HFF-Myc (cell line): ENCODE measurements at regions not wholly inside any gene's neighbourhood (a gene's known extent, or its start where the extent isn't known, plus 50 kb on each side); places are given as distances from the start of the nearest gene placed in this dataset.

Experiments
- DNase-seq: peaks from one replicate; pipeline ENCODE4 v3.0.0-alpha.2; 2011; ENCODE audit warnings: low read depth; ENCODE audit errors: extremely low read depth
- H3K4me3 ChIP-seq: replicated peaks from 2 replicates; pipeline ENCODE4 v1.5.1; 2011; ENCODE audit warnings: low read depth, mild to moderate bottlenecking, control low read depth, low read length
- TF ChIP-seq, protein P1 (sequence below): IDR thresholded peaks from 2 replicates; pipeline ENCODE4 v1.5.1; 2012; ENCODE audit warnings: mild to moderate bottlenecking, low read depth, low read length, control low read depth; ENCODE audit errors: missing control alignments

DNA sequence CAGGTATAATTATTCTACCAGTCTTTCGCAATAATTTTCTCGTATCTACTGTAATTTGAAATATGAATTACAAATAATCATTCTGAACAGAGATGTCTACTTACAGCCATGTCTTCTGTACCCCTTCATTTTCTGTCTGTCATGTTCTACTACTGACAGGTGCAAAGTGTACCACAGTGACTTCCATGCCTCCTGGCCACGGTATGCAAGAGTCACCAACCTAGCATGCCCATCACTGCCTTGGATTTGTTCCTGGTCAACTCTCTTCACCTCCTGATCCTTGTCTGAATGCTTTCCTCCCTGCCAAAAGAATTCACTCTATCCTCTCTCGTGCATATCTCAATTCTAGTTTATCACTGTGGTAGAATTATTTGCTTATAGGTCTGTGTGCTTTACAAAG, 755.4 kb downstream of the KCNJ2 start:
- H3K4me3 ChIP-seq = no peak overlapping the region
- TF ChIP-seq, protein P1, sequence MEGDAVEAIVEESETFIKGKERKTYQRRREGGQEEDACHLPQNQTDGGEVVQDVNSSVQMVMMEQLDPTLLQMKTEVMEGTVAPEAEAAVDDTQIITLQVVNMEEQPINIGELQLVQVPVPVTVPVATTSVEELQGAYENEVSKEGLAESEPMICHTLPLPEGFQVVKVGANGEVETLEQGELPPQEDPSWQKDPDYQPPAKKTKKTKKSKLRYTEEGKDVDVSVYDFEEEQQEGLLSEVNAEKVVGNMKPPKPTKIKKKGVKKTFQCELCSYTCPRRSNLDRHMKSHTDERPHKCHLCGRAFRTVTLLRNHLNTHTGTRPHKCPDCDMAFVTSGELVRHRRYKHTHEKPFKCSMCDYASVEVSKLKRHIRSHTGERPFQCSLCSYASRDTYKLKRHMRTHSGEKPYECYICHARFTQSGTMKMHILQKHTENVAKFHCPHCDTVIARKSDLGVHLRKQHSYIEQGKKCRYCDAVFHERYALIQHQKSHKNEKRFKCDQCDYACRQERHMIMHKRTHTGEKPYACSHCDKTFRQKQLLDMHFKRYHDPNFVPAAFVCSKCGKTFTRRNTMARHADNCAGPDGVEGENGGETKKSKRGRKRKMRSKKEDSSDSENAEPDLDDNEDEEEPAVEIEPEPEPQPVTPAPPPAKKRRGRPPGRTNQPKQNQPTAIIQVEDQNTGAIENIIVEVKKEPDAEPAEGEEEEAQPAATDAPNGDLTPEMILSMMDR = no peak
- DNase-seq = no peak

DNA sequence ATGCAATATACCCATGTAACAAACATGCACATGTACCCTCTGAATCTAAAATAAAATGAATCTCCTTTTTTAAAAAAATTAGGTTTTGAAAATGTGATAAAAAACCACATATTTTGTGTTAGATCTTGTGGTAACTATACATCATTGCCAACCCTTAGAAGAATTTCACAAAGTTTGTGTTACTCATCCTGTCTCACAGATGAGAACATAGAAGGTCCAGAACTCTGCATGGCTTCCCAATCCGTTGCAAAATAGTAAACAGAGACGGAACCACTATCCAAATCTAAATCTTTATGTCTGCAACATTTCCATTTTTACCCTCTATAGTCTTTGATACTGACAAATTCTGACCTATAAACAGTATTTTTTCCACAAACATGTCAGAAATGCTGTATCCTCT, 759.9 kb downstream of the KCNJ2 start:
- no peak overlapping the region for H3K4me3 ChIP-seq
- DNase-seq = no peak
- TF ChIP-seq, protein P1 = no peak

DNA sequence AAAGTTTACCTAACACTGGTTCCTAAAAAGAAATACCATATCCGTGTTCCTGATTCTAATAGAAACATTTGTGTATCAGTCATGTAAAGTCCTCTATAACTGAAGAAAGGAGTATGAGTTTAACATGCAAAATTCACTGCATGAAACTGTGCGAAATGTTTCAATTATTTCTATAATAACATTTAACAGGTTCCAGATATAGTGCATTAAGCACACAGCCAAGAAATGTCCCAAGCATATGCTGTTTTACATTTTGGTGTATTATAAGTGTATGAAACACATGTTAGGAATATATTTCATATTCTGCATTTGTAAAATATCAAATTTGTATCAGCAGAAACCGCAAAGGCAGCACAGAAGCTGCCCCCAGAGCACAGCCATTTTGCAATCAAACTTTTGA, 764.9 kb downstream of the KCNJ2 start:
- TF ChIP-seq, protein P1 = no peak
- H3K4me3 ChIP-seq = no peak overlapping the region

DNA sequence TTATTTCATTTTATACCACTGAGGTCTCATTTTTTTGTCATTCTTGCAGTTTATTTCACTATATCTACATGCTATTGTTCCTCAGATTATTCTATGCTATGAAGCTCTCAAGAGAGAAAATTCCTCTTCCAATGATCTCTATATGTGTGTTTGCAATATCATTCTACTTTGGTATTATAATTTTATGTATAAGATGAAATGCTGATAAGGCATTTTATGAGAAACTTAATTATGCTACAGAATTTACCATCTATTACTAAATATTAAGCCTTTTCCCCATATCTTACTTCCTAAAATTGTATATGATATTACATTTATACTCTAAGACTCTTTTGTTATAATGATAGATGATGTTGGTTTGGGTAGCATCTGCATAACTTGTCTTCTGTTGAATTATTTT, 765.5 kb downstream of the KCNJ2 start:
- no peak for DNase-seq
- H3K4me3 ChIP-seq = no peak overlapping the region
- TF ChIP-seq, protein P1 = no peak

More for the DNA sequence above, 764.9 kb downstream of the KCNJ2 start:
- no peak for DNase-seq

DNA sequence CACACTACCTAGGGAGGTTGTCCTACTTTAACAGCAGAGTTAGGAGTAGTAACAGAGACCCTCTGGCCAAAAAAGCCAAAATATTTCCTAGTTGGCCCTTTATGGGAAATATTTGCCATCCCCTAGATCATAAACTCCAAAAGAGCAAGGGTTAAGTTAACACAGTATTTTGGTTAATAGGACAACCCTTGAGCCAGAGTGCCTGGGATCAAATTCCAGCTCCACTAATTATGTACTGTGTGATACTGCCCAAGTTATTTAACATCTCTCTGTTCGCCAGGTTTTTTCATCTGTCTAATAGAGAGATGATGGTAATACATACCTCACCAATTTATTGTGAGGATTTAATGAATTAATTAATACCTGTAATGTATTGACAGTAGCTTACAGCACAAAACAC, 767.4 kb downstream of the KCNJ2 start:
- no peak overlapping the region for H3K4me3 ChIP-seq
- TF ChIP-seq, protein P1 = no peak
- no peak for DNase-seq

DNA sequence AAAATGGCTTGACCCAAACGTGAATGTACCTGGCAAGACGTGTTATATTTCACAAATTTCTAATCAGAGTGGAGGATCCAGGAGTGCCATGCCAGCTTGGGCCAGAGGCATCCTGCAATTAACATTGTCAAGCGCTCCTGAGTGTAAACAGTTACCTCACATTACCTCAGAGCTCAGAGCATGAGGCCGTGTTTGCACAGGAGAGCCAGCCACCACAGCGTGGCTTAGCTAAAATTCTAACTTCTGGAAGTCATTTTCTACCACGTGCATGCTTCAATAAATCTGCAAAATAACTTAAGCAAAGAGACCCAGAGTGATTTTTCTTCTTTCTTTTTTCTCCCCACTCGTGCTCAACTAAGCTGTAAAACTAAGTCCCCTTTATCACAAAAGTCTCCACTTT, 769.0 kb downstream of the KCNJ2 start:
- TF ChIP-seq, protein P1 = no peak
- no peak for DNase-seq
- H3K4me3 ChIP-seq = no peak overlapping the region

DNA sequence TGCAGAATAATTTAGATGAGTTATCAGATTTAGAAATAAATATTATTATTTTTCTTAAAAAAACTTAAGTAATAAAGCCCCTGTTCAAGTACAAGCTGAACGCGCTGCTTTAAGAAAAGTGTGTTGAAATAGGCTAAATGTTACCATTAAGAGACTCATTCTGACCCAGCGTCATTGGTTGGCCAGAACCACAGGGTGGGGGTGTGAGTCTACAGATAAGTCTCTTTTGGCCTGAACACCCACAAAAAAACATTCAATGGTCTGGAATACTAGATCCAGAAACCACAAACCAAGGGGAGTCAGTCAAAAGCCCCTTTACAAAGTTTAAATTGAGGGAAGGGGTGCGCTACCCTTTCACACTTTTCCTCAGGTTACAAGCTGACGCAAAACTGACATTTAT, 776.1 kb downstream of the KCNJ2 start:
- no peak for DNase-seq
- no peak overlapping the region for H3K4me3 ChIP-seq
- TF ChIP-seq, protein P1 = no peak
